ENCODE measurements at regions not wholly inside any gene's neighbourhood (a gene's known extent, or its start where the extent isn't known, plus 50 kb on each side); places are given as distances from the start of the nearest gene placed in this dataset.

- no peaks in the 10 kb centered on the region for H3K36me3 ChIP-seq (ENCODE audit: low read depth)
- no peaks in the 10 kb centered on the region for H3K27me3 ChIP-seq (ENCODE audit: insufficient read depth, poor library complexity, severe bottlenecking)
- no peak overlapping the region for H3K4me3 ChIP-seq (ENCODE audit: severe bottlenecking)
- H3K4me1 ChIP-seq (ENCODE audit: insufficient read depth, poor library complexity, severe bottlenecking), result no peaks in the 10 kb centered on the region
- ATAC-seq (ENCODE audit: low read depth) (no peak), DNase-seq (ENCODE audit: low spot score) (no peak)
- H3K27ac ChIP-seq (ENCODE audit: poor library complexity, severe bottlenecking), result no peak overlapping the region
- H3K9me3 ChIP-seq (ENCODE audit: severe bottlenecking), result no peaks in the 10 kb centered on the region
- TF ChIP-seq CTCF (IDR thresholded peaks at IDR 0.05; ENCODE audit: poor library complexity, severe bottlenecking), result no peak
These were observed 138.4 kb upstream of the NAALADL2 start for GRCh38 chr3:174720717-174721116.

- TF ChIP-seq CTCF (IDR thresholded peaks at IDR 0.05; ENCODE audit: poor library complexity, severe bottlenecking), result no peak
- no peak overlapping the region for H3K4me3 ChIP-seq (ENCODE audit: severe bottlenecking)
- H3K4me1 ChIP-seq (ENCODE audit: insufficient read depth, poor library complexity, severe bottlenecking), result no peaks in the 10 kb centered on the region
- H3K9me3 ChIP-seq (ENCODE audit: severe bottlenecking), result no peaks in the 10 kb centered on the region
- H3K36me3 ChIP-seq (ENCODE audit: low read depth), result no peaks in the 10 kb centered on the region
- no peaks in the 10 kb centered on the region for H3K27me3 ChIP-seq (ENCODE audit: insufficient read depth, poor library complexity, severe bottlenecking)
- ATAC-seq (ENCODE audit: low read depth) (no peak), DNase-seq (ENCODE audit: low spot score) (no peak)
- H3K27ac ChIP-seq (ENCODE audit: poor library complexity, severe bottlenecking), result no peak overlapping the region
These were observed 133.8 kb upstream of the NAALADL2 start for GRCh38 chr3:174725303-174725702.

GRCh38 chr3:174737966-174738365 lies 121.2 kb upstream of the NAALADL2 start:
- no peaks in the 10 kb centered on the region for H3K9me3 ChIP-seq (ENCODE audit: severe bottlenecking)
- no peaks in the 10 kb centered on the region for H3K4me1 ChIP-seq (ENCODE audit: insufficient read depth, poor library complexity, severe bottlenecking)
- no peak overlapping the region for H3K27ac ChIP-seq (ENCODE audit: poor library complexity, severe bottlenecking)
- H3K4me3 ChIP-seq (ENCODE audit: severe bottlenecking), result no peak overlapping the region
- TF ChIP-seq CTCF (IDR thresholded peaks at IDR 0.05; ENCODE audit: poor library complexity, severe bottlenecking), result no peak
- DNase-seq (ENCODE audit: low spot score), result no peak
- ATAC-seq (ENCODE audit: low read depth), result no peak
- H3K36me3 ChIP-seq (ENCODE audit: low read depth), result no peaks in the 10 kb centered on the region
- no peaks in the 10 kb centered on the region for H3K27me3 ChIP-seq (ENCODE audit: insufficient read depth, poor library complexity, severe bottlenecking)

- Histone ChIP-seq H3K27ac (ENCODE audit: poor library complexity, severe bottlenecking) (no peak overlapping the region), H3K27me3 (ENCODE audit: insufficient read depth, poor library complexity, severe bottlenecking) (no peaks in the 10 kb centered on the region), H3K4me1 (ENCODE audit: insufficient read depth, poor library complexity, severe bottlenecking) (no peaks in the 10 kb centered on the region), H3K9me3 (ENCODE audit: severe bottlenecking) (no peaks in the 10 kb centered on the region), H3K36me3 (ENCODE audit: low read depth) (no peaks in the 10 kb centered on the region), H3K4me3 (ENCODE audit: severe bottlenecking) (no peak overlapping the region)
- ATAC-seq (ENCODE audit: low read depth), result no peak
- no peak for DNase-seq (ENCODE audit: low spot score)
- no peak for TF ChIP-seq CTCF (IDR thresholded peaks at IDR 0.05; ENCODE audit: poor library complexity, severe bottlenecking)
These were observed 110.0 kb upstream of the NAALADL2 start for GRCh38 chr3:174749143-174749542.

- Histone ChIP-seq H3K27ac (ENCODE audit: poor library complexity, severe bottlenecking) (no peak overlapping the region), H3K4me1 (ENCODE audit: insufficient read depth, poor library complexity, severe bottlenecking) (no peaks in the 10 kb centered on the region), H3K4me3 (ENCODE audit: severe bottlenecking) (no peak overlapping the region), H3K9me3 (ENCODE audit: severe bottlenecking) (no peaks in the 10 kb centered on the region), H3K27me3 (ENCODE audit: insufficient read depth, poor library complexity, severe bottlenecking) (no peaks in the 10 kb centered on the region), H3K36me3 (ENCODE audit: low read depth) (no peaks in the 10 kb centered on the region)
- DNase-seq (ENCODE audit: low spot score) (no peak), ATAC-seq (ENCODE audit: low read depth) (no peak)
- TF ChIP-seq CTCF (IDR thresholded peaks at IDR 0.05; ENCODE audit: poor library complexity, severe bottlenecking), result no peak
These were observed 103.0 kb upstream of the NAALADL2 start for GRCh38 chr3:174755833-174756829.

Data from RWPE2 (cell line).